ENCODE measurements at regions not wholly inside any gene's neighbourhood (a gene's known extent, or its start where the extent isn't known, plus 50 kb on each side); places are given as distances from the start of the nearest gene placed in this dataset.

GRCh38 chr9:86445671-86446070, 91.5 kb upstream of the TUT7 start:
- no peak for DNase-seq (ENCODE audit: low spot score)

- DNase-seq (ENCODE audit: low spot score): no peak
These were observed 89.8 kb upstream of the TUT7 start for GRCh38 chr9:86443992-86444391.

- no peak for DNase-seq (ENCODE audit: low spot score)
These were observed 80.0 kb upstream of the TUT7 start for GRCh38 chr9:86434039-86434726.

- DNase-seq (ENCODE audit: low spot score): no peak
These were observed 70.2 kb upstream of the TUT7 start for GRCh38 chr9:86424251-86424891.

- no peak for DNase-seq (ENCODE audit: low spot score)
These were observed 60.0 kb upstream of the TUT7 start for GRCh38 chr9:86413971-86414880.

- no peak for DNase-seq (ENCODE audit: low spot score)
These were observed 56.1 kb upstream of the TUT7 start for GRCh38 chr9:86410281-86410680.

- no peak for DNase-seq (ENCODE audit: low spot score)
These were observed 53.9 kb upstream of the TUT7 start for GRCh38 chr9:86408121-86408520.

- DNase-seq (ENCODE audit: low spot score): no peak
These were observed 52.8 kb upstream of the TUT7 start for GRCh38 chr9:86407022-86407421.

- no peak for DNase-seq (ENCODE audit: low spot score)
These were observed 52.2 kb upstream of the TUT7 start for GRCh38 chr9:86406366-86406765.

- DNase-seq (ENCODE audit: low spot score): no peak
These were observed 51.7 kb upstream of the TUT7 start for GRCh38 chr9:86405926-86406325.

GRCh38 chr9:86405086-86405491, 50.9 kb upstream of the TUT7 start:
- no peak for DNase-seq (ENCODE audit: low spot score)
